Neural cell (in vitro differentiated cells): ENCODE measurements at regions not wholly inside any gene's neighbourhood (a gene's known extent, or its start where the extent isn't known, plus 50 kb on each side); places are given as distances from the start of the nearest gene placed in this dataset.

Source experiments
- EP300 ChIP-seq: fragments of 450-650 bp; conservative IDR thresholded peaks from 2 replicates; pipeline ENCODE4 v1.6.1; 2014; ENCODE audit warnings: antibody characterized with exemption, mild to moderate bottlenecking, moderate library complexity; ENCODE audit not compliant: poor library complexity, severe bottlenecking
- EZH2 ChIP-seq: fragments of 200-600, 300-800 bp; shearing (Covaris generic), sonication (generic); IDR thresholded peaks from 2 replicates; pipeline ENCODE4 v1.6.1; 2014; ENCODE audit warnings: antibody characterized with exemption, low read length, borderline replicate concordance, mild to moderate bottlenecking; ENCODE audit not compliant: insufficient read depth, poor library complexity, severe bottlenecking
- MXI1 ChIP-seq: fragments of 450-650 bp; conservative IDR thresholded peaks from 2 replicates; pipeline ENCODE4 v1.6.1; 2014; ENCODE audit warnings: antibody characterized with exemption, mild to moderate bottlenecking; ENCODE audit not compliant: poor library complexity, severe bottlenecking
- POLR2AphosphoS5 ChIP-seq: IDR thresholded peaks from 2 replicates; pipeline ENCODE4 v1.6.1; 2012
- RAD21 ChIP-seq: fragments of 450-650 bp; conservative IDR thresholded peaks from 2 replicates; pipeline ENCODE4 v1.6.1; 2014; ENCODE audit warnings: antibody characterized with exemption, mild to moderate bottlenecking, moderate library complexity
- SMC3 ChIP-seq: fragments of 450-650 bp; conservative IDR thresholded peaks from 2 replicates; pipeline ENCODE4 v1.6.1; 2014; ENCODE audit warnings: antibody characterized with exemption, mild to moderate bottlenecking, moderate library complexity; ENCODE audit not compliant: poor library complexity
- TAF1 ChIP-seq: IDR thresholded peaks from 2 replicates; pipeline ENCODE4 v1.6.1; 2012; ENCODE audit warnings: low read depth
- TF ChIP-seq, protein P1 (sequence below): fragments of 450-650 bp; IDR thresholded peaks from 2 replicates; pipeline ENCODE4 v1.5.1; 2014; ENCODE audit warnings: antibody characterized with exemption, mild to moderate bottlenecking, moderate library complexity; ENCODE audit not compliant: poor library complexity, severe bottlenecking
- TF ChIP-seq, protein P2 (sequence below): IDR thresholded peaks from 2 replicates; pipeline ENCODE4 v1.6.1; 2012; ENCODE audit warnings: borderline replicate concordance

DNA sequence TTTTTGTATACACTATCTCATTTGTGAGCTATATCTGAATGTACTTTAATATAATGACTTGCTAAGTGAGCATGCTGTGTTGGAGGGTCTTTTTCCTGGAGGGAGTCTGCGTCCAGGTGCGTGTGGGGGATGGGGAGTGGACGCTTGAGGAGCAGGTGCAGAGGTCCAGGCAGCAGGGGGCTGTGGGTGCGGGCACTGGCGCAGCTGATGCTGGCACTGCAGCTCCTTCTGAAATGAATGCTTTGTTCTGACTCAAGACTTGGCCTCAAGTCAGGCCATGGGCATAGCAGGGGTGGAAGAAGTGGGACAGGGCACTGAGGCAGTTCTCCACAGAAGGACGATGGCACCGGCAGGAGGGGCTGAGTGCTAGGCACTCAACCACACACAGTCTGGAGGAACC is 165.7 kb upstream of the IRX1 start:
- no peak for TF ChIP-seq POLR2AphosphoS5
- TF ChIP-seq, protein P1, sequence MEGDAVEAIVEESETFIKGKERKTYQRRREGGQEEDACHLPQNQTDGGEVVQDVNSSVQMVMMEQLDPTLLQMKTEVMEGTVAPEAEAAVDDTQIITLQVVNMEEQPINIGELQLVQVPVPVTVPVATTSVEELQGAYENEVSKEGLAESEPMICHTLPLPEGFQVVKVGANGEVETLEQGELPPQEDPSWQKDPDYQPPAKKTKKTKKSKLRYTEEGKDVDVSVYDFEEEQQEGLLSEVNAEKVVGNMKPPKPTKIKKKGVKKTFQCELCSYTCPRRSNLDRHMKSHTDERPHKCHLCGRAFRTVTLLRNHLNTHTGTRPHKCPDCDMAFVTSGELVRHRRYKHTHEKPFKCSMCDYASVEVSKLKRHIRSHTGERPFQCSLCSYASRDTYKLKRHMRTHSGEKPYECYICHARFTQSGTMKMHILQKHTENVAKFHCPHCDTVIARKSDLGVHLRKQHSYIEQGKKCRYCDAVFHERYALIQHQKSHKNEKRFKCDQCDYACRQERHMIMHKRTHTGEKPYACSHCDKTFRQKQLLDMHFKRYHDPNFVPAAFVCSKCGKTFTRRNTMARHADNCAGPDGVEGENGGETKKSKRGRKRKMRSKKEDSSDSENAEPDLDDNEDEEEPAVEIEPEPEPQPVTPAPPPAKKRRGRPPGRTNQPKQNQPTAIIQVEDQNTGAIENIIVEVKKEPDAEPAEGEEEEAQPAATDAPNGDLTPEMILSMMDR: no peak
- TF ChIP-seq, protein P2, sequence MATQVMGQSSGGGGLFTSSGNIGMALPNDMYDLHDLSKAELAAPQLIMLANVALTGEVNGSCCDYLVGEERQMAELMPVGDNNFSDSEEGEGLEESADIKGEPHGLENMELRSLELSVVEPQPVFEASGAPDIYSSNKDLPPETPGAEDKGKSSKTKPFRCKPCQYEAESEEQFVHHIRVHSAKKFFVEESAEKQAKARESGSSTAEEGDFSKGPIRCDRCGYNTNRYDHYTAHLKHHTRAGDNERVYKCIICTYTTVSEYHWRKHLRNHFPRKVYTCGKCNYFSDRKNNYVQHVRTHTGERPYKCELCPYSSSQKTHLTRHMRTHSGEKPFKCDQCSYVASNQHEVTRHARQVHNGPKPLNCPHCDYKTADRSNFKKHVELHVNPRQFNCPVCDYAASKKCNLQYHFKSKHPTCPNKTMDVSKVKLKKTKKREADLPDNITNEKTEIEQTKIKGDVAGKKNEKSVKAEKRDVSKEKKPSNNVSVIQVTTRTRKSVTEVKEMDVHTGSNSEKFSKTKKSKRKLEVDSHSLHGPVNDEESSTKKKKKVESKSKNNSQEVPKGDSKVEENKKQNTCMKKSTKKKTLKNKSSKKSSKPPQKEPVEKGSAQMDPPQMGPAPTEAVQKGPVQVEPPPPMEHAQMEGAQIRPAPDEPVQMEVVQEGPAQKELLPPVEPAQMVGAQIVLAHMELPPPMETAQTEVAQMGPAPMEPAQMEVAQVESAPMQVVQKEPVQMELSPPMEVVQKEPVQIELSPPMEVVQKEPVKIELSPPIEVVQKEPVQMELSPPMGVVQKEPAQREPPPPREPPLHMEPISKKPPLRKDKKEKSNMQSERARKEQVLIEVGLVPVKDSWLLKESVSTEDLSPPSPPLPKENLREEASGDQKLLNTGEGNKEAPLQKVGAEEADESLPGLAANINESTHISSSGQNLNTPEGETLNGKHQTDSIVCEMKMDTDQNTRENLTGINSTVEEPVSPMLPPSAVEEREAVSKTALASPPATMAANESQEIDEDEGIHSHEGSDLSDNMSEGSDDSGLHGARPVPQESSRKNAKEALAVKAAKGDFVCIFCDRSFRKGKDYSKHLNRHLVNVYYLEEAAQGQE: no peak
- no peak for TF ChIP-seq EZH2
- no peak for TF ChIP-seq MXI1
- no peak for TF ChIP-seq EP300
- TF ChIP-seq SMC3: no peak
- TF ChIP-seq RAD21: no peak
- no peak for TF ChIP-seq TAF1
